ENCODE measurements at regions not wholly inside any gene's neighbourhood (a gene's known extent, or its start where the extent isn't known, plus 50 kb on each side); places are given as distances from the start of the nearest gene placed in this dataset.

GRCh38 chr10:113475381-113475807 lies 77.5 kb upstream of the HABP2 start:
- DNase-seq (ENCODE audit: low read depth) = peak; percentile 3
- H3K4me3 ChIP-seq (ENCODE audit: low read depth, low read length) = no peak overlapping the region
- TF ChIP-seq CTCF (conservative IDR thresholded peaks at IDR 0.05; ENCODE audit: low read depth, low read length) = peak; percentile 29

GRCh38 chr10:113476191-113476590 lies 76.7 kb upstream of the HABP2 start:
- TF ChIP-seq CTCF (conservative IDR thresholded peaks at IDR 0.05; ENCODE audit: low read depth, low read length) = no peak
- no peak for DNase-seq (ENCODE audit: low read depth)
- no peak overlapping the region for H3K4me3 ChIP-seq (ENCODE audit: low read depth, low read length)

- H3K4me3 ChIP-seq (ENCODE audit: low read depth, low read length) = no peak overlapping the region
- no peak for DNase-seq (ENCODE audit: low read depth)
- TF ChIP-seq CTCF (conservative IDR thresholded peaks at IDR 0.05; ENCODE audit: low read depth, low read length) = no peak
These were observed 76.2 kb upstream of the HABP2 start for GRCh38 chr10:113476673-113477072.

- no peak overlapping the region for H3K4me3 ChIP-seq (ENCODE audit: low read depth, low read length)
- no peak for TF ChIP-seq CTCF (conservative IDR thresholded peaks at IDR 0.05; ENCODE audit: low read depth, low read length)
- no peak for DNase-seq (ENCODE audit: low read depth)
These were observed 75.4 kb upstream of the HABP2 start for GRCh38 chr10:113477451-113477850.

- H3K4me3 ChIP-seq (ENCODE audit: low read depth, low read length) = no peak overlapping the region
- DNase-seq (ENCODE audit: low read depth) = no peak
- TF ChIP-seq CTCF (conservative IDR thresholded peaks at IDR 0.05; ENCODE audit: low read depth, low read length) = no peak
These were observed 73.3 kb upstream of the HABP2 start for GRCh38 chr10:113479346-113480080.

GRCh38 chr10:113480081-113480360 lies 72.8 kb upstream of the HABP2 start:
- TF ChIP-seq CTCF (conservative IDR thresholded peaks at IDR 0.05; ENCODE audit: low read depth, low read length) = no peak
- no peak overlapping the region for H3K4me3 ChIP-seq (ENCODE audit: low read depth, low read length)
- DNase-seq (ENCODE audit: low read depth) = no peak

- no peak for TF ChIP-seq CTCF (conservative IDR thresholded peaks at IDR 0.05; ENCODE audit: low read depth, low read length)
- H3K4me3 ChIP-seq (ENCODE audit: low read depth, low read length) = no peak overlapping the region
- no peak for DNase-seq (ENCODE audit: low read depth)
These were observed 71.9 kb upstream of the HABP2 start for GRCh38 chr10:113480851-113481502.

Measured in epithelial cell of proximal tubule (primary cell).